KOPT-K1 (cell line): ENCODE measurements at regions not wholly inside any gene's neighbourhood (a gene's known extent, or its start where the extent isn't known, plus 50 kb on each side); places are given as distances from the start of the nearest gene placed in this dataset.
"Not testable (repeated sequence)": the region's sequence is repeated elsewhere in the genome, so short reads cannot be mapped to it uniquely, and the experiment has no call there.

ENCODE experiments used
- H3K27ac ChIP-seq: fragments of 200-600 bp; sonication (generic); 2 replicates; pipeline ENCODE4 v1.5.1; 2016; ENCODE audit warnings: antibody characterized with exemption, mild to moderate bottlenecking, low read depth, low read length; ENCODE audit not compliant: poor library complexity, severe bottlenecking
- H3K36me3 ChIP-seq: fragments of 200-600 bp; sonication (generic); 2 replicates; pipeline ENCODE4 v1.5.1; 2017; ENCODE audit warnings: antibody characterized with exemption, mild to moderate bottlenecking, low read length, moderate library complexity; ENCODE audit not compliant: insufficient read depth
- H3K9me3 ChIP-seq: fragments of 200-600 bp; sonication (generic); 2 replicates; pipeline ENCODE4 v1.5.1; 2017; ENCODE audit warnings: antibody characterized with exemption, low read length, mild to moderate bottlenecking; ENCODE audit not compliant: insufficient read depth, poor library complexity, severe bottlenecking

DNA sequence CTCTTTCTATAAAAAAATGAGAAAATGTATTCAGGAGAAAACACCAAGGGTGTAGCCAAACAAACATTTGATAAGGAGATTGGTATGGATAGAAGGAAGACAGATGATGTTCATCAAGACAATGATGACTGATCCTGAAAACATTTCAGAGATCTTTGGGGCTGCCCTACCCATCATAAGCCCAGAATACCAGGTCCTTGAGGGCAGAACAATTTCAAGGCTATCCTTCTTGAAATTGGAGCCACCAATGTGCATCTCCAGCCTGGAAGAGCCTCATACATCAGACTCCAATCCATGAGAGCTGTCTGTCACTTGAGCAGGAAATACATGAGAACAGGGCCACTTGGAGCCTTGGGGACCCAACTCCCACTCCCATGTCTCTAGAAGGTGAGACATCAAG is 89.5 kb upstream of the ANKRD28 start:
- H3K9me3 ChIP-seq: peaks cover 25% of the 10 kb centered on the region
- no peak overlapping the region for H3K27ac ChIP-seq
- no peaks in the 10 kb centered on the region for H3K36me3 ChIP-seq

DNA sequence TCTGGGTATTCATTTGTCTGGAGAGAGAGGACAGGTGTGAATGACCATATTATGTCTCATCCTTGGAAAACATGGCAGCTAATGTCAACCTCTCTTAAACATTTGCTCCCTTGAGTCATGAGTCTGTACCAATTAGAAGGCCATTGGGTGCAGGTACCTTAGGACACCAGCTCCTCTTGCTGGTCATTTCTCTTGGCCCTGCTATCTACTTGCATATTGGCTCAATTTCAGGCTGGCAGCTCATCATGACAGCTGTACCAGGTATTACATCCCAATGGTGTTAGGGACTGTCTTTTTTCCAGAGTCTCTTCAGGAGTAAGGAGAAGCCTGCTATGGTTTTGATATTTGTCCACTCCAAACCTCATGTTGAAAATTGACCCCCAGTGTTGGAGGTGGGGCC is 92.2 kb upstream of the ANKRD28 start:
- Histone ChIP-seq H3K27ac (no peak overlapping the region), H3K36me3 (no peaks in the 10 kb centered on the region), H3K9me3 (peaks cover 20% of the 10 kb centered on the region)

GRCh38 chr3:15892311-15893227 is 94.8 kb upstream of the ANKRD28 start:
- Histone ChIP-seq H3K36me3 (no peaks in the 10 kb centered on the region), H3K9me3 (no peaks in the 10 kb centered on the region), H3K27ac (no peak overlapping the region)

DNA sequence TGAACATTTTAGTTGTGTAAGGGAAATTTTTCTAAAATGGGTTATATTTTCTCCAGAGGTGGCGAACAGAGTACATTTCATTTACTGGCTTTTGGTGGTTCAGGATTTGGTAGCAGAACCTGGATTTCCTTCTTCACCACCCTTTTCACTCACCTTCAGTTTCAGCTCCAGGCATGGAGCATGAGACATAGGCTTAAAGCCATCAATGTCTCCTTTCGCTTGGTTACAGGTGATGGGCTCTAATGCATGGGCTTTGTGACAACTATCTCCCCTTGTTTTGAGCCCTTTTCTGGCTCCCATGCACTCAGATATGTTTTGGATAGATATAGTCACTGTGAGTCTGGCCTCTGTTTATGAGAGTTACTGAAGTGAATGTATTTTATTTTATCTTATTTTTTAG is 96.6 kb upstream of the ANKRD28 start:
- Histone ChIP-seq H3K27ac (no peak overlapping the region), H3K36me3 (no peaks in the 10 kb centered on the region), H3K9me3 (peaks cover 3% of the 10 kb centered on the region)

- peaks cover 3% of the 10 kb centered on the region for H3K9me3 ChIP-seq
Observed at GRCh38 chr3:15896500-15896899, 98.7 kb upstream of the ANKRD28 start.

GRCh38 chr3:15899388-15899787 is 101.6 kb upstream of the ANKRD28 start:
- Histone ChIP-seq H3K27ac (no peak overlapping the region), H3K36me3 (no peaks in the 10 kb centered on the region), H3K9me3 (peaks cover 3% of the 10 kb centered on the region)

More at GRCh38 chr3:15896500-15896899, 98.7 kb upstream of the ANKRD28 start:
- Histone ChIP-seq H3K36me3 (no peaks in the 10 kb centered on the region), H3K27ac (no peak overlapping the region)

DNA sequence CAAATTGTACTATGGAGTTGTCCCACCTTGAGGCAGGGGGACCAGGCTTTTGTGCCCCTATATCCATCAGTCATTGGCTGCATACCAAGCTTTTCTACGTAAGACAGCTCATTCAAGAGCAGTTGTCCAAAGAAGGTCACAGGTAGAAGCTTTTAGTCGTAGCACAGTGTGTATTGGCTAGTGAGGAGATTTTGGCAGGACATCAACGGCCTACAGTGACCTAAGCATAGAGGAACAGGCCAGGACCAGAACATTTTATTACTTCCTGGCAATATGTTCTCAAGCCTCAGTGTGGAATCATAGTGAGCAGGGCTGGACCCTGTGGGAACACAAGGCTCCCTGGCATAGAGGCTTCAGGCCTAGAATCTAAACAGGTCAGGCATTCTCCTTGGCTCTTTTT is 105.4 kb upstream of the ANKRD28 start:
- Histone ChIP-seq H3K9me3 (no peaks in the 10 kb centered on the region), H3K27ac (no peak overlapping the region)

GRCh38 chr3:15903759-15904720 is 106.3 kb upstream of the ANKRD28 start:
- H3K27ac ChIP-seq: no peak overlapping the region
- no peaks in the 10 kb centered on the region for H3K36me3 ChIP-seq
- H3K9me3 ChIP-seq: no peaks in the 10 kb centered on the region

More for the DNA sequence above, 105.4 kb upstream of the ANKRD28 start:
- H3K36me3 ChIP-seq: no peaks in the 10 kb centered on the region

- Histone ChIP-seq H3K36me3 (no peaks in the 10 kb centered on the region), H3K9me3 (no peaks in the 10 kb centered on the region), H3K27ac (no peak overlapping the region)
Observed at GRCh38 chr3:15905041-15905440, 107.3 kb upstream of the ANKRD28 start.

DNA sequence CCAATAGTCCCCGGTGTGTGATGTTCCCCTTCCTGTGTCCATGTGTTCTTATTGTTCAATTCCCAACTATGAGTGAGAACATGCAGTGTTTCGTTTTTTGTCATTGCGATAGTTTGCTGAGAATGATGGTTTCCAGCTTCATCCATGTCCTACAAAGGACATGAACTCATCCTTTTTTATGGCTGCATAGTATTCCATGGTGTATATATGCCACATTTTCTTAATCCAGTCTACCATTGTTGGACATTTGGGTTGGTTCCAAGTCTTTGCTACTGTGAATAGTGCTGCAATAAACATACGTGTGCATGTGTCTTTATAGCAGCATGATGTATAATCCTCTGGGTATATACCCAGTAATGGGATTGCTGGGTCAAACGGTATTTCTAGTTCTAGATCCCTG is 109.6 kb upstream of the ANKRD28 start:
- H3K36me3 ChIP-seq, H3K9me3 ChIP-seq, H3K27ac ChIP-seq: not testable (repeated sequence)

DNA sequence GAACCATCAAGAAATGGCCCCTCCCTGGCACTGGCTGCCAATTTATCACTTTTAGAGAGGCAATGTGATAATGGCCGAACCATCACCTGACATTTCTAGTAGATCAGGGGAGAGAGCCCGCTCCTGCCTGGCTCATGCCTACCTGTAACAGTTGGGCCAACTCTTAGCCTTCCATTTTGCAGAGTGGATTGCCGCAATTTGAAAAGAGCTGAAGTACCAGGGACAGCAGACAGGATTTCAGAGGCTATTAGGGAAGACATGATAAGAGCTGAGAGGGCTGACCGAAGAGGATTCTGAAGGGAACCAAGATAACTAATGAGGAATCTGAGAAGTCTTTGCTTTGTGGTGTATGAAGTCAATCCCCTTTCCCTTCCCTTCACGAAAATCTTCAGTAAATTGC is 121.2 kb upstream of the ANKRD28 start:
- H3K9me3 ChIP-seq: peaks cover under 1% of the 10 kb centered on the region
- H3K27ac ChIP-seq: no peak overlapping the region
- H3K36me3 ChIP-seq: no peaks in the 10 kb centered on the region

DNA sequence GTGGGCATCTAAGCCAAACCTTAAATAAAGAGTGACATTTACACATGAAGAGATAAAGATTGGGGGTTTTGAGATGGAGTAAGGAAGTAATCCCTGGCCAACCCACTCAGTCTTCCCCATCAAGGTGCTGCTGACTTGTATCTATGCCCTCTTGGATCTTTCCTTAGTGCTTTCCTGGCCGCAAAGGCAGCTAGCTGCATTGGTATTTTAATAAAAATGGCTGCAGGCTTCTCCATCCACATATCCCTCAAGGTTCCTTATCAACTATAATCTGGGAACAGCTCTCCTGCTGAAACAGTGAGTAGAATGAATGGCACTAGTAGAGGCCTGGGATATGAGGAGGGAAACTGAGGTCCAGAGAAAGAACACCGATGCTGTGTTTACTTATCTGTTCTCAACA is 122.2 kb upstream of the ANKRD28 start:
- Histone ChIP-seq H3K9me3 (no peaks in the 10 kb centered on the region), H3K36me3 (no peaks in the 10 kb centered on the region), H3K27ac (no peak overlapping the region)

GRCh38 chr3:15923640-15924405 is 126.0 kb upstream of the ANKRD28 start:
- Histone ChIP-seq H3K36me3 (no peaks in the 10 kb centered on the region), H3K27ac (no peak overlapping the region), H3K9me3 (no peaks in the 10 kb centered on the region)

- Histone ChIP-seq H3K9me3 (no peaks in the 10 kb centered on the region), H3K27ac (no peak overlapping the region)
Observed at GRCh38 chr3:15924914-15925313, 127.1 kb upstream of the ANKRD28 start.

GRCh38 chr3:15926871-15927270 is 129.1 kb upstream of the ANKRD28 start:
- Histone ChIP-seq H3K9me3 (no peaks in the 10 kb centered on the region), H3K27ac (no peak overlapping the region), H3K36me3 (no peaks in the 10 kb centered on the region)

More at GRCh38 chr3:15924914-15925313, 127.1 kb upstream of the ANKRD28 start:
- H3K36me3 ChIP-seq: no peaks in the 10 kb centered on the region
